ENCODE measurements at regions not wholly inside any gene's neighbourhood (a gene's known extent, or its start where the extent isn't known, plus 50 kb on each side); places are given as distances from the start of the nearest gene placed in this dataset.

DNA sequence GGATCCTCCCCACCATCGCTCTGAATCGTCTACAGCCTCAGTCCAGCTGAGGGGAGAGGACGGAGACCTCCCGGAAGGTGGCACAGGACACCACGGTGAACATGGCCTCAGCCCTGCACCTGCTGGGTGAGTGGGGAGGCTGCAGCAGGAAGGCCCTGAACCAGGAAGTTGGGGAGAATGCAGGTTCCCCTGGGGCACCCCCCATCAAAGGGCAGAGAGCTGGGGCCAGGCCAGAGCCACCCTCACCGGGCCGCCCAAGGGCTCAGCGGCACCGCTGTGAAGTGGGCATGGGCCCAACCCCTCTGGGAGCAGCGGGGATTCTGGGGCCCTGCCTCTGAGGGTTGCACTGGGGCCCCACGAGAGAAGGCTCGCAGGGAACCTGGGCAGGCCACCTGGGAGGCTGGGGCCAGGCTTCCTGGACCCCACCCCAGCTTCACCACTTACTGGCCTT lies 98.7 kb downstream of the MICALL2 start:
- TF ChIP-seq POLR2A (IDR thresholded peaks at IDR 0.05), result no peak
- TF ChIP-seq, protein P1, sequence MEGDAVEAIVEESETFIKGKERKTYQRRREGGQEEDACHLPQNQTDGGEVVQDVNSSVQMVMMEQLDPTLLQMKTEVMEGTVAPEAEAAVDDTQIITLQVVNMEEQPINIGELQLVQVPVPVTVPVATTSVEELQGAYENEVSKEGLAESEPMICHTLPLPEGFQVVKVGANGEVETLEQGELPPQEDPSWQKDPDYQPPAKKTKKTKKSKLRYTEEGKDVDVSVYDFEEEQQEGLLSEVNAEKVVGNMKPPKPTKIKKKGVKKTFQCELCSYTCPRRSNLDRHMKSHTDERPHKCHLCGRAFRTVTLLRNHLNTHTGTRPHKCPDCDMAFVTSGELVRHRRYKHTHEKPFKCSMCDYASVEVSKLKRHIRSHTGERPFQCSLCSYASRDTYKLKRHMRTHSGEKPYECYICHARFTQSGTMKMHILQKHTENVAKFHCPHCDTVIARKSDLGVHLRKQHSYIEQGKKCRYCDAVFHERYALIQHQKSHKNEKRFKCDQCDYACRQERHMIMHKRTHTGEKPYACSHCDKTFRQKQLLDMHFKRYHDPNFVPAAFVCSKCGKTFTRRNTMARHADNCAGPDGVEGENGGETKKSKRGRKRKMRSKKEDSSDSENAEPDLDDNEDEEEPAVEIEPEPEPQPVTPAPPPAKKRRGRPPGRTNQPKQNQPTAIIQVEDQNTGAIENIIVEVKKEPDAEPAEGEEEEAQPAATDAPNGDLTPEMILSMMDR (IDR thresholded peaks at IDR 0.05), result no peak

Data from uterus (tissue), 2 donors.